HepG2 (cell line): ENCODE measurements at regions not wholly inside any gene's neighbourhood (a gene's known extent, or its start where the extent isn't known, plus 50 kb on each side); places are given as distances from the start of the nearest gene placed in this dataset.

ENCODE experiments used
- ATAC-seq: fragments of 200-7000 bp; cut with Tn5 transposase; 3 replicates; pipeline ENCODE4 v1.9.1; 2020; ENCODE audit warnings: mild to moderate bottlenecking, moderate library complexity
- BruUV-seq: library from RNA; stranded (reverse); fragments of 400-500 nt; replicated peaks from 2 replicates; lab custom pipeline; 2021; lab: Mats Ljungman, UMichigan
- CTCF ChIA-PET: fragments of 300-600 bp; formaldehyde crosslinking; extraction: SDS; loops from one replicate; lab custom pipeline; 2021; ENCODE audit warnings: low total read pairs, inconsistent platforms, low intra/inter-chr PET ratio; lab: Yijun Ruan, JAX
- POLR2A ChIA-PET: fragments of 350-600 bp; sonication (Branson Sonifier 250); formaldehyde crosslinking; loops from one replicate; lab custom pipeline; 2020; ENCODE audit warnings: antibody characterized with exemption, inconsistent platforms; lab: Yijun Ruan, JAX
- DNase-seq: peaks from one replicate; pipeline ENCODE4 v3.0.0-alpha.2; 2015; ENCODE audit warnings: low spot score
- FAIRE-seq: peaks from 3 replicates; lab custom pipeline; 2011; peaks lifted over from hg19 to GRCh38; lab: Jason Lieb, UNC
- H2AFZ ChIP-seq: one replicate; pipeline ENCODE4 v1.6.1; 2011; ENCODE audit warnings: low read length, inconsistent platforms
- H3K27ac ChIP-seq: fragments of 300-600 bp; 3 replicates; pipeline ENCODE4 v1.8.0; 2011; ENCODE audit warnings: mixed run types, mild to moderate bottlenecking, mixed read lengths, low read length, inconsistent platforms; ENCODE audit not compliant: insufficient read depth; ENCODE audit errors: extremely low read length
- H3K27me3 ChIP-seq, 2 experiments: fragments of 200-600 bp in 1 of 2; 2 replicates in 1 of 2; 3 replicates in 1 of 2; pipeline versions ENCODE4 v1.6.0 to v1.8.0; 2011; ENCODE audit warnings: low read length in 2 of 2, mild to moderate bottlenecking in 2 of 2, moderate library complexity in 2 of 2, inconsistent platforms in 1 of 2; ENCODE audit not compliant: insufficient read depth in 2 of 2, control insufficient read depth in 1 of 2
- H3K36me3 ChIP-seq, 2 experiments: fragments of 200-600 bp in 1 of 2; replicated peaks in 1 of 2; 2 replicates in 1 of 2; 3 replicates in 1 of 2; pipeline versions ENCODE4 v1.5.1 to v1.8.0; 2011; ENCODE audit warnings: low read length in 2 of 2, inconsistent platforms in 1 of 2; ENCODE audit not compliant: insufficient read depth in 2 of 2, control insufficient read depth in 1 of 2
- H3K4me1 ChIP-seq: 2 replicates; pipeline ENCODE4 v1.5.1; 2012; ENCODE audit warnings: low read length, inconsistent platforms; ENCODE audit not compliant: insufficient read depth
- H3K4me2 ChIP-seq: 2 replicates; pipeline ENCODE4 v1.6.0; 2011; ENCODE audit warnings: low read depth, low read length, inconsistent platforms
- H3K4me3 ChIP-seq, 3 experiments: fragments of 200-600 bp in 1 of 3; sonication (generic), shearing (Covaris generic) in 1 of 3; replicated peaks in 1 of 3; 2 replicates each; pipeline ENCODE4 v1.5.1; 2011 to 2016; ENCODE audit warnings: low read length in 3 of 3, inconsistent platforms in 2 of 3, low read depth in 2 of 3, mild to moderate bottlenecking in 2 of 3, control low read depth in 1 of 3, mixed read lengths in 1 of 3; ENCODE audit not compliant: insufficient read depth in 1 of 3
- H3K79me2 ChIP-seq: one replicate; pipeline ENCODE4 v1.6.1; 2011; ENCODE audit warnings: low read length, inconsistent platforms; ENCODE audit not compliant: insufficient read depth
- H3K9ac ChIP-seq: 2 replicates; pipeline ENCODE4 v1.6.0; 2011; ENCODE audit warnings: mild to moderate bottlenecking, low read depth, low read length, inconsistent platforms; ENCODE audit not compliant: insufficient read depth
- H3K9me3 ChIP-seq: 2 replicates; pipeline ENCODE4 v1.5.1; 2012; ENCODE audit warnings: mild to moderate bottlenecking, low read length
- H4K20me1 ChIP-seq: 2 replicates; pipeline ENCODE4 v1.6.0; 2011; ENCODE audit warnings: inconsistent platforms, mild to moderate bottlenecking, low read length, moderate library complexity; ENCODE audit not compliant: insufficient read depth
- HINFP ChIP-seq: sonication (generic); formaldehyde crosslinking; IDR thresholded peaks from 2 replicates; pipeline ENCODE4 v1.4.0; 2020; ENCODE audit warnings: low read depth, mild to moderate bottlenecking, missing genetic modification reagents
- IKZF1 ChIP-seq: fragments of 450-650 bp; IDR thresholded peaks from 2 replicates; pipeline ENCODE4 v1.7.1; 2016
- MAZ ChIP-seq, 2 experiments: sonication (generic) in 1 of 2; formaldehyde crosslinking in 1 of 2; IDR thresholded peaks; 2 replicates each; pipeline versions ENCODE4 v1.5.0 to v1.6.1; 2012 to 2020; ENCODE audit warnings: low read depth in 2 of 2, mild to moderate bottlenecking in 2 of 2, borderline replicate concordance in 1 of 2, improper control_type of control experiment in 1 of 2, low read length in 1 of 2, missing genetic modification reagents in 1 of 2, moderate library complexity in 1 of 2
- REXO4 ChIP-seq: sonication (generic); formaldehyde crosslinking; IDR thresholded peaks from 2 replicates; pipeline ENCODE4 v1.8.0; 2022; ENCODE audit warnings: missing genetic modification reagents, mild to moderate bottlenecking, borderline replicate concordance
- ZNF451 ChIP-seq: sonication (generic); formaldehyde crosslinking; IDR thresholded peaks from 2 replicates; pipeline ENCODE4 v1.5.0; 2020; ENCODE audit warnings: mild to moderate bottlenecking, missing genetic modification reagents
- ZNF572 ChIP-seq: sonication (generic); formaldehyde crosslinking; IDR thresholded peaks from 2 replicates; pipeline ENCODE4 v1.5.1; 2020; ENCODE audit warnings: mild to moderate bottlenecking, missing genetic modification reagents
- WGBS: methylation state at CpG from one replicate; pipeline ENCODE4 v1.1.6; 2017; ENCODE audit warnings: low lambda C conversion rate; 5-methylcytosine and 5-hydroxymethylcytosine counted together
- in situ Hi-C: cut with HindIII; loops from 2 replicates; pipeline ENCODE4 v1.10.0; 2017; ENCODE audit warnings: low pct_unique_long_range_greater_than_20kb; ENCODE audit not compliant: extremely low pct_ligation_motif_present
- intact Hi-C: fragments of 100-400 bp; cut with micrococcal nuclease; formaldehyde crosslinking; loops from one replicate; pipeline ENCODE4 v1.10.0; 2022; ENCODE audit not compliant: unreplicated experiment

DNA sequence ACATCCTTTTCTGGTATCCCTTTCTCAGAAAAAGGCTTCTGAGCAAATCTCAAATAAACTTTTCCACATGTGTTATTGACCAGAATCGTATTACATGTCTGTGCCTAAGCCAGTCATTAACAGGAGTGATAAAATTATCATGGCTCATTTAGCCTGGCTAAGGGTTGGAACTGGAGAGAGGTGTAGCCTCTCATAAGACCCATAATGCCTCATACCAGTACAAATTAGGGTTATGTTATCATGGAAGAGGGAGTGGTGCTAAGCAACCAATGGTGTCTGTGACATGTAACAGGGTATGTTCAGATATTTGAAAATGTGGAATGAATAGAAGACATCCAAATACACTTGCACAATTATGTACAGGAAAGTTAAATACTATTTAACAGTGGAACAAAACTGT lies 99.6 kb upstream of the CCDC160 start:
- no peaks in the 10 kb centered on the region for H3K27me3 ChIP-seq
- no peak for DNase-seq
- no peak overlapping the region for H3K9ac ChIP-seq
- POLR2A ChIA-PET = no interaction called here
- no peak for ATAC-seq
- no peaks in the 10 kb centered on the region for H3K9me3 ChIP-seq
- no peak overlapping the region for H3K4me3 ChIP-seq
- no peaks in the 10 kb centered on the region for H3K4me1 ChIP-seq
- no peaks in the 10 kb centered on the region for H4K20me1 ChIP-seq
- TF ChIP-seq REXO4 (CRISPR knock-in tag) = no peak
- no peak for TF ChIP-seq MAZ (IDR thresholded peaks at IDR 0.05; ENCODE audit: borderline replicate concordance, low read depth, low read length)
- TF ChIP-seq MAZ (CRISPR knock-in tag; IDR thresholded peaks at IDR 0.05; ENCODE audit: low read depth) = no peak
- CTCF ChIA-PET = no interaction called here
- WGBS = 0% methylated on average over 1 of the region's 1 CpG
- H3K27ac ChIP-seq = no peak overlapping the region
- in situ Hi-C loops = no loop called here
- no peak overlapping the region for H3K4me2 ChIP-seq
- H3K79me2 ChIP-seq = no peaks in the 10 kb centered on the region
- intact Hi-C loops = no loop called here
- no peaks in the 10 kb centered on the region for H3K36me3 ChIP-seq
- BruUV-seq = no TSS peak
- no peak overlapping the region for H2AFZ ChIP-seq
- no peak for FAIRE-seq

DNA sequence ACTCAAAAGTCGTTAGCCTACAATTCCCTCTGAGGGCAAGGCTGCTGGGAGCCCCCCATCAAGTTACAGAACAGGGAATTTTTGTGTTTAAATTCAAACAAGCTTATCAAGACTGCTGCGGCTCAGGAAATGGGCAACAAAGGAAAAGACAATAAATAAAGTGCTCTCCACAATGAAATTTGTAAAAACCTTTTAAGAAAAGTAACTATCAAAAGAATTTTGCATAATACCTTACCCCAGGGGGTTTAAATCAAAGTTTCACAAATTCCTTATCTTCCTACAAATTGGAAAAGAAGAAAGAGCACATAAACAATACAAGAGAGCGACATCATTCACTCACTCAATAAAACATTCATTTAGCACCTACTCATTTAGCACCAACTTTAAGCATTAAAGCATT lies 97.9 kb upstream of the CCDC160 start:
- ATAC-seq (no peak), FAIRE-seq (no peak), DNase-seq (no peak)
- Histone ChIP-seq H3K27ac (no peak overlapping the region), H3K36me3 (no peaks in the 10 kb centered on the region), H3K4me3 (no peak overlapping the region), H3K4me1 (no peaks in the 10 kb centered on the region), H4K20me1 (no peaks in the 10 kb centered on the region), H3K27me3 (no peaks in the 10 kb centered on the region), H2AFZ (no peak overlapping the region), H3K9ac (no peak overlapping the region), H3K4me2 (no peak overlapping the region), H3K79me2 (no peaks in the 10 kb centered on the region), H3K9me3 (no peaks in the 10 kb centered on the region)
- no TSS peak for BruUV-seq
- no peak for TF ChIP-seq IKZF1
- TF ChIP-seq ZNF572 (CRISPR knock-in tag) = no peak
- no peak for TF ChIP-seq ZNF451
- TF ChIP-seq HINFP (CRISPR knock-in tag) = no peak
- ChIA-PET POLR2A (no interaction called here), CTCF (no interaction called here)
- intact Hi-C loops = no loop called here
- in situ Hi-C loops = no loop called here
- WGBS = 16% methylated on average over 3 of the region's 3 CpGs
